HFF-Myc (cell line): ENCODE measurements at regions not wholly inside any gene's neighbourhood (a gene's known extent, or its start where the extent isn't known, plus 50 kb on each side); places are given as distances from the start of the nearest gene placed in this dataset.

Experiments
- DNase-seq: peaks from one replicate; pipeline ENCODE4 v3.0.0-alpha.2; 2011; ENCODE audit warnings: low read depth; ENCODE audit errors: extremely low read depth
- H3K4me3 ChIP-seq: replicated peaks from 2 replicates; pipeline ENCODE4 v1.5.1; 2011; ENCODE audit warnings: low read depth, mild to moderate bottlenecking, control low read depth, low read length
- CTCF ChIP-seq: IDR thresholded peaks from 2 replicates; pipeline ENCODE4 v1.5.1; 2012; ENCODE audit warnings: mild to moderate bottlenecking, low read depth, low read length, control low read depth; ENCODE audit errors: missing control alignments

- DNase-seq = no peak
- TF ChIP-seq CTCF = no peak
- no peak overlapping the region for H3K4me3 ChIP-seq
Measured at GRCh38 chr4:115292320-115293092, 179.1 kb upstream of the NDST4 start.

GRCh38 chr4:115287426-115287825 lies 174.0 kb upstream of the NDST4 start:
- no peak for TF ChIP-seq CTCF
- H3K4me3 ChIP-seq = no peak overlapping the region
- DNase-seq = no peak

- no peak for DNase-seq
- no peak for TF ChIP-seq CTCF
- no peak overlapping the region for H3K4me3 ChIP-seq
Measured at GRCh38 chr4:115279330-115279729, 165.9 kb upstream of the NDST4 start.

GRCh38 chr4:115278830-115279229 lies 165.4 kb upstream of the NDST4 start:
- H3K4me3 ChIP-seq = no peak overlapping the region
- TF ChIP-seq CTCF = no peak
- no peak for DNase-seq

GRCh38 chr4:115275615-115276014 lies 162.2 kb upstream of the NDST4 start:
- no peak overlapping the region for H3K4me3 ChIP-seq
- no peak for DNase-seq
- TF ChIP-seq CTCF = no peak

- H3K4me3 ChIP-seq = no peak overlapping the region
- no peak for TF ChIP-seq CTCF
- DNase-seq = no peak
Measured at GRCh38 chr4:115274545-115274944, 161.1 kb upstream of the NDST4 start.

- DNase-seq = no peak
- TF ChIP-seq CTCF = no peak
- no peak overlapping the region for H3K4me3 ChIP-seq
Measured at GRCh38 chr4:115272594-115272993, 159.2 kb upstream of the NDST4 start.
